ENCODE measurements at regions not wholly inside any gene's neighbourhood (a gene's known extent, or its start where the extent isn't known, plus 50 kb on each side); places are given as distances from the start of the nearest gene placed in this dataset.

- no peak for TF ChIP-seq CTCF (IDR thresholded peaks at IDR 0.05; ENCODE audit: poor library complexity, severe bottlenecking)
- no peak for TF ChIP-seq MXI1 (conservative IDR thresholded peaks at IDR 0.05; ENCODE audit: poor library complexity, severe bottlenecking)
- TF ChIP-seq POLR2AphosphoS5 (IDR thresholded peaks at IDR 0.05), result no peak
- no peak for TF ChIP-seq RAD21 (conservative IDR thresholded peaks at IDR 0.05)
- TF ChIP-seq EZH2 (IDR thresholded peaks at IDR 0.05; ENCODE audit: borderline replicate concordance, insufficient read depth, low read length, poor library complexity, severe bottlenecking), result no peak
- TF ChIP-seq SMC3 (conservative IDR thresholded peaks at IDR 0.05; ENCODE audit: poor library complexity), result no peak
- no peak overlapping the region for H3K9ac ChIP-seq (ENCODE audit: low read length)
- H3K4me2 ChIP-seq (ENCODE audit: low read length), result no peak overlapping the region
- H3K79me2 ChIP-seq (replicated peaks; ENCODE audit: insufficient read depth, low read length), result no peaks in the 10 kb centered on the region
- no peaks in the 10 kb centered on the region for H3F3A ChIP-seq (ENCODE audit: insufficient read depth, low read length, poor library complexity, severe bottlenecking)
- H3K36me3 ChIP-seq (ENCODE audit: insufficient read depth, low read length), result no peaks in the 10 kb centered on the region
- no peak overlapping the region for H3K27ac ChIP-seq (ENCODE audit: low read length)
- no peak overlapping the region for H3K4me3 ChIP-seq (ENCODE audit: low read length)
- no peaks in the 10 kb centered on the region for H4K20me1 ChIP-seq (ENCODE audit: insufficient read depth)
- no peaks in the 10 kb centered on the region for H3K27me3 ChIP-seq (ENCODE audit: insufficient read depth, low read depth, low read length)
- no peak overlapping the region for H2AFZ ChIP-seq (ENCODE audit: low read depth, low read length)
- no peaks in the 10 kb centered on the region for H3K9me3 ChIP-seq (ENCODE audit: low read length)
- H3K9me2 ChIP-seq (ENCODE audit: insufficient read depth, low read length), result no peaks in the 10 kb centered on the region
These were observed 158.3 kb upstream of the MAP3K1 start for GRCh38 chr5:56656846-56657726.

- H3K36me3 ChIP-seq (ENCODE audit: insufficient read depth, low read length), result no peaks in the 10 kb centered on the region
- no peak overlapping the region for H3K4me3 ChIP-seq (ENCODE audit: low read length)
- no peak overlapping the region for H3K4me2 ChIP-seq (ENCODE audit: low read length)
- H3K9ac ChIP-seq (ENCODE audit: low read length), result no peak overlapping the region
- no peaks in the 10 kb centered on the region for H4K20me1 ChIP-seq (ENCODE audit: insufficient read depth)
- TF ChIP-seq, protein P1, sequence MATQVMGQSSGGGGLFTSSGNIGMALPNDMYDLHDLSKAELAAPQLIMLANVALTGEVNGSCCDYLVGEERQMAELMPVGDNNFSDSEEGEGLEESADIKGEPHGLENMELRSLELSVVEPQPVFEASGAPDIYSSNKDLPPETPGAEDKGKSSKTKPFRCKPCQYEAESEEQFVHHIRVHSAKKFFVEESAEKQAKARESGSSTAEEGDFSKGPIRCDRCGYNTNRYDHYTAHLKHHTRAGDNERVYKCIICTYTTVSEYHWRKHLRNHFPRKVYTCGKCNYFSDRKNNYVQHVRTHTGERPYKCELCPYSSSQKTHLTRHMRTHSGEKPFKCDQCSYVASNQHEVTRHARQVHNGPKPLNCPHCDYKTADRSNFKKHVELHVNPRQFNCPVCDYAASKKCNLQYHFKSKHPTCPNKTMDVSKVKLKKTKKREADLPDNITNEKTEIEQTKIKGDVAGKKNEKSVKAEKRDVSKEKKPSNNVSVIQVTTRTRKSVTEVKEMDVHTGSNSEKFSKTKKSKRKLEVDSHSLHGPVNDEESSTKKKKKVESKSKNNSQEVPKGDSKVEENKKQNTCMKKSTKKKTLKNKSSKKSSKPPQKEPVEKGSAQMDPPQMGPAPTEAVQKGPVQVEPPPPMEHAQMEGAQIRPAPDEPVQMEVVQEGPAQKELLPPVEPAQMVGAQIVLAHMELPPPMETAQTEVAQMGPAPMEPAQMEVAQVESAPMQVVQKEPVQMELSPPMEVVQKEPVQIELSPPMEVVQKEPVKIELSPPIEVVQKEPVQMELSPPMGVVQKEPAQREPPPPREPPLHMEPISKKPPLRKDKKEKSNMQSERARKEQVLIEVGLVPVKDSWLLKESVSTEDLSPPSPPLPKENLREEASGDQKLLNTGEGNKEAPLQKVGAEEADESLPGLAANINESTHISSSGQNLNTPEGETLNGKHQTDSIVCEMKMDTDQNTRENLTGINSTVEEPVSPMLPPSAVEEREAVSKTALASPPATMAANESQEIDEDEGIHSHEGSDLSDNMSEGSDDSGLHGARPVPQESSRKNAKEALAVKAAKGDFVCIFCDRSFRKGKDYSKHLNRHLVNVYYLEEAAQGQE (IDR thresholded peaks at IDR 0.05; ENCODE audit: borderline replicate concordance), result no peak
- TF ChIP-seq SMC3 (conservative IDR thresholded peaks at IDR 0.05; ENCODE audit: poor library complexity), result no peak
- no peak for TF ChIP-seq POLR2AphosphoS5 (IDR thresholded peaks at IDR 0.05)
- no peak for TF ChIP-seq CTCF (IDR thresholded peaks at IDR 0.05; ENCODE audit: poor library complexity, severe bottlenecking)
- TF ChIP-seq RAD21 (conservative IDR thresholded peaks at IDR 0.05), result no peak
- no peak for TF ChIP-seq EZH2 (IDR thresholded peaks at IDR 0.05; ENCODE audit: borderline replicate concordance, insufficient read depth, low read length, poor library complexity, severe bottlenecking)
- TF ChIP-seq MXI1 (conservative IDR thresholded peaks at IDR 0.05; ENCODE audit: poor library complexity, severe bottlenecking), result no peak
- TF ChIP-seq EP300 (conservative IDR thresholded peaks at IDR 0.05; ENCODE audit: poor library complexity, severe bottlenecking), result no peak
- no peak for TF ChIP-seq TAF1 (IDR thresholded peaks at IDR 0.05; ENCODE audit: low read depth)
- H3K9me3 ChIP-seq (ENCODE audit: low read length), result no peaks in the 10 kb centered on the region
- no peaks in the 10 kb centered on the region for H3K79me2 ChIP-seq (replicated peaks; ENCODE audit: insufficient read depth, low read length)
- H3K27me3 ChIP-seq (ENCODE audit: insufficient read depth, low read depth, low read length), result no peaks in the 10 kb centered on the region
- H3F3A ChIP-seq (ENCODE audit: insufficient read depth, low read length, poor library complexity, severe bottlenecking), result no peaks in the 10 kb centered on the region
- H2AFZ ChIP-seq (ENCODE audit: low read depth, low read length), result no peak overlapping the region
- no peaks in the 10 kb centered on the region for H3K9me2 ChIP-seq (ENCODE audit: insufficient read depth, low read length)
- H3K27ac ChIP-seq (ENCODE audit: low read length), result no peak overlapping the region
These were observed 163.5 kb upstream of the MAP3K1 start for GRCh38 chr5:56651893-56652292.
